ENCODE measurements at regions not wholly inside any gene's neighbourhood (a gene's known extent, or its start where the extent isn't known, plus 50 kb on each side); places are given as distances from the start of the nearest gene placed in this dataset.

GRCh38 chrX:112577146-112577545 is 102.6 kb downstream of the LHFPL1 start:
- no peak overlapping the region for H3K4me3 Mint-ChIP-seq (ENCODE audit: unreplicated experiment)
- H3K27ac Mint-ChIP-seq (ENCODE audit: low read depth, unreplicated experiment): no peak overlapping the region
- peaks cover 82% of the 10 kb centered on the region for H3K27me3 Mint-ChIP-seq (ENCODE audit: insufficient read depth, unreplicated experiment)
- peaks cover 7% of the 10 kb centered on the region for H3K9me3 Mint-ChIP-seq (ENCODE audit: unreplicated experiment)
- TF ChIP-seq CTCF (IDR thresholded peaks at IDR 0.05; ENCODE audit: unreplicated experiment): no peak
- DNase-seq (ENCODE audit: unreplicated experiment): no peak
- no TSS peak for BruUV-seq (replicated peaks)
- intact Hi-C loops (cut with micrococcal nuclease): no loop called here
- POLR2A ChIA-PET: no interaction called here
- no peaks in the 10 kb centered on the region for H3K36me3 Mint-ChIP-seq (ENCODE audit: insufficient read depth, unreplicated experiment)
- H3K4me1 Mint-ChIP-seq (ENCODE audit: insufficient read depth, unreplicated experiment): no peaks in the 10 kb centered on the region
- CTCF ChIA-PET: no interaction called here

- CTCF ChIA-PET: interaction anchor here (0.5 to 0.6 kb wide), 3 partner anchors 16 to 71 kb away, joined by 3 read pairs; no protein-coding TSS in a partner anchor
- Mint-ChIP-seq H3K27me3 (ENCODE audit: insufficient read depth, unreplicated experiment) (peaks cover 83% of the 10 kb centered on the region), H3K36me3 (ENCODE audit: insufficient read depth, unreplicated experiment) (no peaks in the 10 kb centered on the region), H3K27ac (ENCODE audit: low read depth, unreplicated experiment) (no peak overlapping the region), H3K4me3 (ENCODE audit: unreplicated experiment) (no peak overlapping the region), H3K9me3 (ENCODE audit: unreplicated experiment) (peaks cover 3% of the 10 kb centered on the region), H3K4me1 (ENCODE audit: insufficient read depth, unreplicated experiment) (no peaks in the 10 kb centered on the region)
- BruUV-seq (replicated peaks): no TSS peak
- POLR2A ChIA-PET: no interaction called here
- no peak for TF ChIP-seq CTCF (IDR thresholded peaks at IDR 0.05; ENCODE audit: unreplicated experiment)
- DNase-seq (ENCODE audit: unreplicated experiment): no peak
- intact Hi-C loops (cut with micrococcal nuclease): no loop called here
Observed at GRCh38 chrX:112571388-112571787, 108.3 kb downstream of the LHFPL1 start.

GRCh38 chrX:112555831-112556230 is 123.9 kb downstream of the LHFPL1 start:
- intact Hi-C loops (cut with micrococcal nuclease): no loop called here
- CTCF ChIA-PET: interaction anchor here (0.6 to 0.7 kb wide), 2 partner anchors 15 to 133 kb away, joined by 3 read pairs; no protein-coding TSS in a partner anchor
- Mint-ChIP-seq H3K4me3 (ENCODE audit: unreplicated experiment) (no peak overlapping the region), H3K36me3 (ENCODE audit: insufficient read depth, unreplicated experiment) (no peaks in the 10 kb centered on the region), H3K27ac (ENCODE audit: low read depth, unreplicated experiment) (no peak overlapping the region), H3K4me1 (ENCODE audit: insufficient read depth, unreplicated experiment) (no peaks in the 10 kb centered on the region), H3K27me3 (ENCODE audit: insufficient read depth, unreplicated experiment) (peaks cover 80% of the 10 kb centered on the region), H3K9me3 (ENCODE audit: unreplicated experiment) (peaks cover 8% of the 10 kb centered on the region)
- DNase-seq (ENCODE audit: unreplicated experiment): no peak
- no peak for TF ChIP-seq CTCF (IDR thresholded peaks at IDR 0.05; ENCODE audit: unreplicated experiment)
- POLR2A ChIA-PET: no interaction called here
- BruUV-seq (replicated peaks): no TSS peak

GRCh38 chrX:112545051-112545450 is 134.7 kb downstream of the LHFPL1 start:
- Mint-ChIP-seq H3K27me3 (ENCODE audit: insufficient read depth, unreplicated experiment) (peaks cover 41% of the 10 kb centered on the region), H3K36me3 (ENCODE audit: insufficient read depth, unreplicated experiment) (no peaks in the 10 kb centered on the region), H3K9me3 (ENCODE audit: unreplicated experiment) (peaks cover 8% of the 10 kb centered on the region), H3K4me3 (ENCODE audit: unreplicated experiment) (no peak overlapping the region), H3K27ac (ENCODE audit: low read depth, unreplicated experiment) (no peak overlapping the region), H3K4me1 (ENCODE audit: insufficient read depth, unreplicated experiment) (no peaks in the 10 kb centered on the region)
- TF ChIP-seq CTCF (IDR thresholded peaks at IDR 0.05; ENCODE audit: unreplicated experiment): no peak
- POLR2A ChIA-PET: no interaction called here
- CTCF ChIA-PET: no interaction called here
- intact Hi-C loops (cut with micrococcal nuclease): no loop called here
- no TSS peak for BruUV-seq (replicated peaks)
- no peak for DNase-seq (ENCODE audit: unreplicated experiment)
